ENCODE measurements at regions not wholly inside any gene's neighbourhood (a gene's known extent, or its start where the extent isn't known, plus 50 kb on each side); places are given as distances from the start of the nearest gene placed in this dataset.

- Histone ChIP-seq H3K4me1 (ENCODE audit: low read depth) (peaks cover 7% of the 10 kb centered on the region), H3K4me3 (no peak overlapping the region), H3K9me3 (ENCODE audit: low read depth) (no peaks in the 10 kb centered on the region), H3K27ac (no peak overlapping the region), H3K36me3 (no peaks in the 10 kb centered on the region), H3K27me3 (no peaks in the 10 kb centered on the region)
- TF ChIP-seq CTCF (IDR thresholded peaks at IDR 0.05; ENCODE audit: low read depth, low read length) = no peak
- no peak for DNase-seq (ENCODE audit: low read depth in 1 of 2, low spot score in 1 of 2)
These were observed 186.1 kb downstream of the MN1 start for GRCh38 chr22:27615408-27615807.

GRCh38 chr22:27616033-27616432 lies 185.5 kb downstream of the MN1 start:
- no peaks in the 10 kb centered on the region for H3K9me3 ChIP-seq (ENCODE audit: low read depth)

DNA sequence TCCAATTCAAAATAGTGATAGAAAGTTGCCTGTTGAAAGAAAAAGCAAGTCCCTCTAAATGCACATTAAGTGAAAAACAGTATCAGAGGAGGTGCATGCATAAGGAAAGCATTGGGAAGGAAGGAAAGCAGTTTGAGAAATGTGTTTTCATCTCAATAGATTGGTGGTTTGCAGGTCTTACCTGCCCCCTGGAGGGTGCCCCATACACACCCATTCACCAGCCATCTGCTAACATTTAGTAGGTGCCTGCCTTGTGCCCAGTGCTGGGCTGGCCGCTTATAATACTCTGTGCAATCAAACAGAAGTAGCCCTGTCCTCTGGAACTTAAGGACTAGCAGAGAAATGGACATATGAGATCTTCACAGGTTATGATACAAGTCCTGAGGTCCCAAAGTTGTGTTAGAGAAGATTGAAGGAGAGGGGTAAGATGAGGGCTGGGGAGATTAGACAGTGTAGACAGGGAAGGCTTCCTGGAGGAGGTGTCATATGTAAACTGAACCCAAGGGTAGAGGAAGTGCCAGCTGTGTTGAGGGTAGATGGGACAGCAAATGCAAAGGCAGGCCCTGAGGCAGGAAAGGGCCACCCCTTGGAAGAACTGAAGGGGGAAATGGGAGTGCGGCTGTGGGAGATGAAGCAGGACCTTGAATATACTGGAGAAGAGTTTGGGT lies 184.2 kb downstream of the MN1 start:
- no peak for TF ChIP-seq CTCF (IDR thresholded peaks at IDR 0.05; ENCODE audit: low read depth, low read length)
- Histone ChIP-seq H3K9me3 (ENCODE audit: low read depth) (no peaks in the 10 kb centered on the region), H3K4me1 (ENCODE audit: low read depth) (peaks cover under 1% of the 10 kb centered on the region), H3K27ac (no peak overlapping the region), H3K4me3 (no peak overlapping the region), H3K27me3 (no peaks in the 10 kb centered on the region), H3K36me3 (no peaks in the 10 kb centered on the region)
- no peak for DNase-seq (ENCODE audit: low read depth in 1 of 2, low spot score in 1 of 2)

More at GRCh38 chr22:27616033-27616432, 185.5 kb downstream of the MN1 start:
- H3K4me1 ChIP-seq (ENCODE audit: low read depth) = peaks cover 7% of the 10 kb centered on the region
- DNase-seq (ENCODE audit: low read depth in 1 of 2, low spot score in 1 of 2) = no peak
- H3K36me3 ChIP-seq = no peaks in the 10 kb centered on the region
- no peaks in the 10 kb centered on the region for H3K27me3 ChIP-seq
- TF ChIP-seq CTCF (IDR thresholded peaks at IDR 0.05; ENCODE audit: low read depth, low read length) = no peak
- H3K27ac ChIP-seq = no peak overlapping the region
- H3K4me3 ChIP-seq = no peak overlapping the region

DNA sequence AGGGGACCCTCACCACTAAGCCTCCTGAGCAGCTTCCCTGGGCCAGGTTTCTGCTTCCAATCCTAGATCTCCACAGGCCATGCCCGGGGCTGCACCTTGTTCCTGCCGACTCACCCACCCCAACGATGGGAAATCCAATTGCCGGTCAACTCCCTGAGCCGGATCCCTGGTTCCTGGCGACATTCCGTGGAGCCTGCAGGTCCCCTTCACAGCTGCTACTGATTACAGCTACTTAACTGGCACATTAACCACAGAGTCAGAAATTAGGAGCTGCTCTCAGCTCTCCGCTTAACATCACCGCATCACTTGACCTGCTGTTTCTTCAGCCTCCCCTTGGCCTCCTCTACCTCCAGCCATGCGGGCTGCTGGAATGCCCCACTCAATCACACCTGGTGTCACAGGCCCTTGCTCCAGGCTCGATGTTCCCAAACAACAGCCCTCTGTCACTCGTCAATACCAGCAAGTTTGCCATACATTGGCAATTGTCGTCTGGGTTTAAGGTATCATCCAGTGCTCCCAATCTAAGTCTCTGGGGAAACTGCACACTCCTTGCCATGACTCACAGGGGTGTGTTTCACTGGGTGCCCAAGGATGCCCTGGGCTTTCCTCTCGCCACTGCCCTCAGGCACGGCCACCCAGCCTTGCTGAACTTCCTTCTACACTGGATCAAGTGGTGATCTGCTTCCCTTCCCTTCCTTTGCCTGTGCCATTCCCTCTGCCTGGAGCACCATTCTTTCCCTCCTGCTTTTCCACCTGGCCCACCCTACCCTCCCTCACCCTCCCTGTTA lies 181.0 kb downstream of the MN1 start:
- H3K4me3 ChIP-seq = no peak overlapping the region
- DNase-seq (ENCODE audit: low read depth in 1 of 2, low spot score in 1 of 2) = no peak
- TF ChIP-seq CTCF (IDR thresholded peaks at IDR 0.05; ENCODE audit: low read depth, low read length) = no peak
- H3K4me1 ChIP-seq (ENCODE audit: low read depth) = no peaks in the 10 kb centered on the region
- H3K36me3 ChIP-seq = no peaks in the 10 kb centered on the region
- no peak overlapping the region for H3K27ac ChIP-seq
- no peaks in the 10 kb centered on the region for H3K27me3 ChIP-seq
- no peaks in the 10 kb centered on the region for H3K9me3 ChIP-seq (ENCODE audit: low read depth)

GRCh38 chr22:27621486-27622070 lies 180.0 kb downstream of the MN1 start:
- no peak overlapping the region for H3K4me3 ChIP-seq
- H3K27me3 ChIP-seq = no peaks in the 10 kb centered on the region
- H3K27ac ChIP-seq = no peak overlapping the region
- no peaks in the 10 kb centered on the region for H3K4me1 ChIP-seq (ENCODE audit: low read depth)
- H3K9me3 ChIP-seq (ENCODE audit: low read depth) = no peaks in the 10 kb centered on the region
- no peak for DNase-seq (ENCODE audit: low read depth in 1 of 2, low spot score in 1 of 2)
- no peaks in the 10 kb centered on the region for H3K36me3 ChIP-seq
- no peak for TF ChIP-seq CTCF (IDR thresholded peaks at IDR 0.05; ENCODE audit: low read depth, low read length)

Measured in cardiac muscle cell (in vitro differentiated cells and primary cell).